ENCODE measurements at regions not wholly inside any gene's neighbourhood (a gene's known extent, or its start where the extent isn't known, plus 50 kb on each side); places are given as distances from the start of the nearest gene placed in this dataset.

- no peak overlapping the region for H3K27ac ChIP-seq
- H3K4me1 ChIP-seq: no peaks in the 10 kb centered on the region
- no peak overlapping the region for H3K4me3 ChIP-seq
- no peaks in the 10 kb centered on the region for H3K9me3 ChIP-seq
- DNase-seq: no peak
- intact Hi-C loops (cut with DNase I): no loop called here
- no peaks in the 10 kb centered on the region for H3K27me3 ChIP-seq (ENCODE audit: low read depth)
- no peaks in the 10 kb centered on the region for H3K36me3 ChIP-seq
- TF ChIP-seq CTCF (IDR thresholded peaks at IDR 0.05): no peak
- no peak for ATAC-seq
These were observed 282.4 kb upstream of the ZNF462 start for GRCh38 chr9:106580546-106580945.

GRCh38 chr9:106581973-106582372 is 281.0 kb upstream of the ZNF462 start:
- Histone ChIP-seq H3K4me3 (no peak overlapping the region), H3K36me3 (no peaks in the 10 kb centered on the region), H3K9me3 (no peaks in the 10 kb centered on the region), H3K27me3 (ENCODE audit: low read depth) (no peaks in the 10 kb centered on the region), H3K4me1 (no peaks in the 10 kb centered on the region), H3K27ac (no peak overlapping the region)
- ATAC-seq (no peak), DNase-seq (no peak)
- intact Hi-C loops (cut with DNase I): no loop called here
- TF ChIP-seq CTCF (IDR thresholded peaks at IDR 0.05): no peak

GRCh38 chr9:106583751-106584150 is 279.2 kb upstream of the ZNF462 start:
- DNase-seq (no peak), ATAC-seq (no peak)
- Histone ChIP-seq H3K36me3 (no peaks in the 10 kb centered on the region), H3K9me3 (no peaks in the 10 kb centered on the region), H3K27ac (no peak overlapping the region), H3K4me3 (no peak overlapping the region), H3K4me1 (no peaks in the 10 kb centered on the region), H3K27me3 (ENCODE audit: low read depth) (no peaks in the 10 kb centered on the region)
- intact Hi-C loops (cut with DNase I): no loop called here
- TF ChIP-seq CTCF (IDR thresholded peaks at IDR 0.05): no peak

- Histone ChIP-seq H3K4me3 (no peak overlapping the region), H3K36me3 (no peaks in the 10 kb centered on the region), H3K4me1 (no peaks in the 10 kb centered on the region), H3K27ac (no peak overlapping the region), H3K27me3 (ENCODE audit: low read depth) (no peaks in the 10 kb centered on the region), H3K9me3 (no peaks in the 10 kb centered on the region)
- no peak for TF ChIP-seq CTCF (IDR thresholded peaks at IDR 0.05)
- DNase-seq (no peak), ATAC-seq (no peak)
- intact Hi-C loops (cut with DNase I): no loop called here
These were observed 275.9 kb upstream of the ZNF462 start for GRCh38 chr9:106587042-106587441.

GRCh38 chr9:106588626-106589025 is 274.3 kb upstream of the ZNF462 start:
- H3K36me3 ChIP-seq: no peaks in the 10 kb centered on the region
- H3K4me1 ChIP-seq: no peaks in the 10 kb centered on the region
- TF ChIP-seq CTCF (IDR thresholded peaks at IDR 0.05): no peak
- H3K27ac ChIP-seq: no peak overlapping the region
- H3K4me3 ChIP-seq: no peak overlapping the region
- intact Hi-C loops (cut with DNase I): no loop called here
- no peaks in the 10 kb centered on the region for H3K27me3 ChIP-seq (ENCODE audit: low read depth)
- no peaks in the 10 kb centered on the region for H3K9me3 ChIP-seq
- DNase-seq (no peak), ATAC-seq (peak in 1 of 2 donors; percentile 49)
